HT-29 (cell line): ENCODE measurements at regions not wholly inside any gene's neighbourhood (a gene's known extent, or its start where the extent isn't known, plus 50 kb on each side); places are given as distances from the start of the nearest gene placed in this dataset.
A peak's percentile ranks its signal among the peaks of the same experiment; 100 is the strongest.
"Not testable (repeated sequence)": the region's sequence is repeated elsewhere in the genome, so short reads cannot be mapped to it uniquely, and the experiment has no call there.

Source experiments
- DNase-seq: peaks from one replicate; pipeline ENCODE4 v3.0.0-alpha.2; 2015; ENCODE audit warnings: low spot score

- no peak for DNase-seq
Observed at GRCh38 chr5:82649943-82650342, 371.8 kb upstream of the RPS23 start.

DNA sequence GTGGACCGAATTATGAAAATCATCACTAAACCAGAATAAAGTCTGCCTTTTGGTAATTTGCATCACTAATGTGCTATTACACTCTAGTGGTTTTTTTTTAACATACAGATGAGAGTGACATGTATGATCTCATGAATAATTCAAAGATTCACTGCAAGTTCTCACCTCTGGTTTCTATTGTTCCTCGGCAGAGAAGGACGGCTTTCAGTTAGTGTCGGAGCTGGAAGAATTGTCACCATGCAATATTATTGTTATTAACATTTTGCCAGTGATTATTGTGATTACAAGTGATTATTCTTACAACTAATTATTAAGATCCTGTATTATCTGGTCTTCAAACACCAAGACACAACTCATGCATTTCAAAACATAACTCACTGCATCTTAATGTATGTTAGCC is 366.6 kb upstream of the RPS23 start:
- no peak for DNase-seq

- DNase-seq, result no peak
Observed at GRCh38 chr5:82644229-82644628, 366.1 kb upstream of the RPS23 start.

DNA sequence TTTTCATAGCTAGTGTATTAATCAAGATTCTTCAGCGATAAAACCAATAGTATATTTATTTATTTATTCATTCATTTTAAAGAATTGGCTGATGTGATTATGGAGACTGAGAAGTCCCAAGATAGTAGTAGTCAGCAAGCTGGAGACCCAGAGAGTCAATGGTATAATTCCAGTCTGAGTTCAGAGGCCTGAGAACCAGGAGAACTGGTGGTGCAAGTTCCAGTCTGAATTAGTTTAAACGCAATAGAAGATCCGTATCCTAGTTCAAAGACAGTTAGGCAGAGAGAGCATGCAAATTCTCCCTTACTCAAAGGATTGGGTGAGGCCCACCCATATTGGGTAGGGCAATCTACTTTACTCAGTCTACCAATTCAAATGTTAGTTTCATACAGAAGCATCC is 364.2 kb upstream of the RPS23 start:
- no peak for DNase-seq

DNA sequence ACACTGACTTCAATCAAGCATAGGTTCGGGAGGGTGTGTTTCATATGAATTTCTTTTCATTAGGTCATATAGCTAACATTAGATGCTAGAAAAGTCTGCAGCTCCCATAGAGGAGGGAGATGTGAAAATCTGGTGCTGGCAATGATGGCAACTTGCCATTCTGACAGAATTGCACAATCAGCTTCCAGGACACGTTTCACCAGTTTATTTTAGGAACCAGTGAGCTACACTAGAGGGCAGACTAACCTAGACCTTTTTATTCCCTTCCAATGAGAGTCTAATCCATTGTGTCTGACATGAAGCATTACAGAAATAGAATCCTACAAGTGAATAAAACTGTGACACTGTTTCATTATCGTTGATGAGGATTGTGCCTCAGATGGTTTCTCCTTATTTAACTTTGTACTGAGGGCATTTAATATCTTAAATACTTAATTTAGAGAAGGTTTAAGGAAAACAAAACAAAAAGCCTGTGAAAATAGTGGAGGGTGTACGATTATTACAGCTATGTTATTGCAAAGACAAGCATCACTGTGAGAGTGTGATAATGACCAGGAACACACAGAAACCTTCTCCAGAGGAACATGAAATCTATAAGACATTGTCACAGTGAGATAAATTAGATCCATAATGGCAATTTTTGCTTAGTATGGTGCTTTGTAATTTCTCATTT is 363.3 kb upstream of the RPS23 start:
- DNase-seq, result peak; percentile 96

- DNase-seq, result no peak
Observed at GRCh38 chr5:82640916-82641315, 362.8 kb upstream of the RPS23 start.

DNA sequence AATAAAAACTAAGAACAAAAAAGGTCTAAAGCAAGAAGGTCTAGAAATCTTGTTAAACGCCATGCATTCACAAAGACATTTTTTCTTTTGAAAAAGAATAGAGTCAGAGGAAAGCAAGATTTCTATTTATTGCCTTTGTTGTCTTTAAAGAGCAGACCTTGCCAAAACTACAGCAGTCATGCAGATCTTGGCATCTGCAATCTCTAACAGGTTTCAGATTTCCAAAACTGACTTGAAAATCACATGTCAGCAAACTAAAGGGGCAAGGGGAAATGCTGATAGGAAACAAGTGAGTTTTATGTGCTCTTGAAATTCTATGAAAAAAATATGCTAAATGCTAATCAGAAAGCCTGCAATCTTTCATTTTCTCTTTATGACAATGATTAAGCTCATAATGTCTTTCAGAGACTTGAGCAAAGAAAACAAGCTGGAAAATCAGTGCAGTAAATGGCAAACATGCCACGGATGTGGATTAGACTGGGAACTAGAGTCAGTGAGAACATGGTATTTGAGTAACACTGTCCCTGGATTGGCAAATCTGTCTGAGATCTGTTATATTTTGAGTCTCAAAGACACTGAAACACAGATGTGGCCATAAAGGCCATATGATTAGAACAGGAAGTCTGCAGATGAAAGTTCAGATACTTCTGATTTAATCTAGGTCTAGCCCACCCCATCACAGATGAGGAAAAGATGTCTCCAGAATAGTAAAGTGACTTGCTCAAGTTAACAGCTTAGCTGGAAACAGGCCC is 361.4 kb upstream of the RPS23 start:
- DNase-seq, result no peak

GRCh38 chr5:82636591-82636990 is 358.4 kb upstream of the RPS23 start:
- no peak for DNase-seq

DNA sequence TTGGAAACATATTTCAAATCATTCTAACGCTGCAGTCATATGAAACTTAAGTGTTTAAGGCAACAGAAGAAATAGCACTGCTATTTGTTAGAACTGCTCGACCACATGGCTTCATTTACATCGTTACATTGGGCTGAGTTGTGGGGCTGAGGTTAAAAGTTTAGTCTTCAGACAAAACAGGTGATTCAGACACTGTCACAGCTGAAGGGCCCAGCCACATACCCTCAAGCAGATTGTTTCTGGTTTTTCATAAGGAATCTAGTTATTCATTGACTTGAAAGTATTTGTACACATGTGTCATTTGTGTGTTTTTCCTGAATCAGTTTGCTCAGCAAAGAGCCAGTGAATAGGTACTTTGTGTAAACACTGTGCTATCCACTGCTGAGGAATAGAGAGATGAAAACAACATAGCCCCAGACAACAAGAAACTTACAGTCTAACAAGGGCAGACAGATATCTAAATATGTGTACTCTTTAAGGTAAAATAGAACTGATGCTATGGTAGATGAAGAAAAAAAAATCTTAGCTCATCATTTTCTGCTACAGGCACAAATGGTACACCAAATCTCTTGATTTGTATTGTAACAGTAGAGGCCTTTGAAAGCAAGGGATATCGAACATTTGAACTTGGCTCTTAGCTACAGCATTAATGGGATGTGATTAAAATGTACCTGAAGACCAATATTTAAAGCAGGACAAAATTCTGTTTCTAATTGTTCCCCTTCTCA is 357.6 kb upstream of the RPS23 start:
- peak; percentile 71 for DNase-seq

DNA sequence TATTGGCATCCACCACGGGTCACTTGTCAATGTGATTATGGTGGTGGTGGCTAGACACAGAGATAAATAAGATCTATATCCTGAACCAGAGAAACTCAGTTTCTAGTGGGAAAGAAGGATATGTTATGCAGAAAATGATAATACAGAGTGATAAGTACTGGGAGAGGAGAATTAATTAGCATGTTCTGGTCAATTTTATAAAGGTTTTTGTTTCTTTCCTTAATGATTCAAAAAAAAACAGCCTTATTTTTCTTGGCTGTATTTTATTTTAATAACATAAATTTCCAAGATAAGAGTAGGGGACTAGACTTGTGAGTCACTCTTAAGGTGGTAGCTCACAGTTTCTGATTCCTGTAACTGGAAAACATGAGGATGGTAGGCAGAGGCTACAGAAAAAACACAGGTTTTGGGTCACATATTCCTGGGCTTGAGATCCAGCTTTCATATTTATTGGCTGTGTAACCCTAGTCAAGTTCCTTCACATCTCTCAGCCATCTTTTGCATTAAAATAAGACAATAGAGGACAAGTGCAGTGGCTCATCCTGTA is 350.3 kb upstream of the RPS23 start:
- no peak for DNase-seq

GRCh38 chr5:82626905-82627591 is 348.9 kb upstream of the RPS23 start:
- not testable (repeated sequence) for DNase-seq

- not testable (repeated sequence) for DNase-seq
Observed at GRCh38 chr5:82626012-82626411, 347.9 kb upstream of the RPS23 start.

GRCh38 chr5:82624062-82624461 is 345.9 kb upstream of the RPS23 start:
- DNase-seq, result no peak

GRCh38 chr5:82622711-82623514 is 344.8 kb upstream of the RPS23 start:
- DNase-seq, result no peak

DNA sequence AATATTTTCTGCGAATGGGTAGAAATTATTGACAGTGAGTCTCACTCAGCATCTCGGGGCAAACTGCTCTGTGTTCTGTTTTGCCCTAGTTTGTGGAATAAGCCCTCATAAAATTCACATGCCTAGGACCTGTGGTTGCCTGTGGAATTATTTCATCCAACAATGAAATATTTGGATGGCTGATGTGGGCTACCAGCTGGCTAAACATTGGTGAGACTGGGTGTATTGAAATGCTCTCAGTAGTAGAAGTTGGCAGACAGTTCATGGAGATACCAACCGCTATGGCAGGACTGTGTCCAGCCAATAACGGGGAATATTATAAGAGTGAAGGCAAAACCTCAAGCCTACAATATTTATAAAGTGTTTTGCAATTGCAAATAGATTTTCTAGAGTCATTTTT is 344.1 kb upstream of the RPS23 start:
- no peak for DNase-seq

DNA sequence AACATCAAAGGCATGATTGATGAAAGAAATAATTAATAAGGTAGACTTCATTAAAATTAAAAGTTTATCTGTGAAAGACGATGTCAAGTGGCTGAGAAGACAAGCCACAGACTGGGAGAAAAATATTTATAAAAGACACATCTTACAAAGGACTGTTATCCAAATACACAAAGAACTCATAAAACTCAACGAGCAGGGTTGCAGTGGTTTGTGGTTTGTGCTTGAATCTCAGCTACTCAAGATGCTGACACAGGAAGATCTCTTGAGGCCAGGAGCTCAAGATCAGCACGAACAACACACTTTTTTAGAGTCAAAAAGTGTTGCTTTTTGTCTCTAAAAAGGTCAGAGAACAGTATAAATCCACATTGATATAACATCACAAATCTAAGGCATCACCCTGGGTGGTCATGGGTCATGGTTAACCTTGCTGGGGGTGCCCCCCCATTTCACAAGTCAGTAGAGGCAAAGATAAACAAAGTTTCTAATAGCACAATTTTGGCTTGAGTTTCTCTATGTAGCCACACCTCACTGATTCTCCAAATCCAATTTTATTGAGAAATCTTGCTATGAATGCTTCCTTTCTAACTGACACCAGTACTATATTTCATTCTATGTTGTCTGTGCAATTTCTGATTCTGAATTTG is 342.9 kb upstream of the RPS23 start:
- DNase-seq, result no peak

DNA sequence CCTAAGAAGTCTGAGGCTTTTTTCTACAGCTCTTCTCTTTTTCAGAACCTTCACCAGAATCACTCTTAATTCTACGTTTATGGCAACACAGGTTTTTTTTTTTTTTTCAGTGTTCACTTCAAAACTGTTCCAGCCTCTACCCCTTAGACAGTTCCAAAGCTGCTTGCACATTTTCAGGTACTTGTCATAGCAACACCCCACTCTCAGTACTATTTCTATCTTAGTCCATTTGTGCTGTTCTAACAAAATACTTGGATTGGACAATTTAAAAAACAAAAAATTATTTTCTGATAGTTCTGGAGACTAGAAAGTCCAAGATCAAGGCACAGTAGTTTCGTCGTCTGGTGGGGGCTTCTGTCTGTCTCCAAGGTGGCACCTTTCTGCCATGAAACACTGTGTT is 340.9 kb upstream of the RPS23 start:
- DNase-seq, result no peak

DNA sequence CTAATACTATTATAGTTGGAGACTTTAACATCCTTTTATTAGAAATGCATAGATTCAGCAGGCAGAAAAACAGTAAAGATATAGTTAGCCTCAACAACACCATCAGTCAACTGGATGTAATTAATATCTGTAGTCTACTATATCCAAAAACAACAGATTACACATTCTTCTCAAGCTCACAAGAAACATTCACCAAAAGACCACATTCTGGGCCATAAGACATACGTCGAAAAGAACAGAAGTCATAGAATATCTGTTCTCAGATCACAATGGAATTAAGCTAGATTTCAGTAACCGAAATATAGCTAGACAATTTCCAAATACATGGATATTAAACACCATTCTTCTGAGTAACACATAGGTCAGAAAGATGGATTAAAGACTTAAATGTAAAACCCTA is 336.6 kb upstream of the RPS23 start:
- DNase-seq, result no peak

- no peak for DNase-seq
Observed at GRCh38 chr5:82613891-82614290, 335.7 kb upstream of the RPS23 start.

DNA sequence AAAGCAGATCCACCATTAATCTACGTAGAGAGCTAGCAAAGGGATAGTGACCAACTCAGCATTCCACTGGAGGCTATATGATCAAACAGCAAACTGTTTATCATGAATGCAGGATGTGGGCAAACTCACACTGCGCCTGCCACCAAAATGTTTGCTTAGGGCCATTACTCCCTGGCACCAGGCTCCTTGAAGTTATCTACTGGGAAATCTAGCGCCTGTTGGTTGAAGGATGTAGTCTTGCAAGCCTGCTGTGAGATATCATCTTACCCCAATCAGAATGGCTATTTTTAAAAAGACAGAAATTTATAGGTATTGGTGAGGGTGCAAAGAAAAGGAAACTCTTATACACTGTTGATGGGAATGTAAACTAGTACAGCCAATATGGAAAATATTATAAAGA is 332.5 kb upstream of the RPS23 start:
- DNase-seq, result no peak
